ENCODE measurements at regions not wholly inside any gene's neighbourhood (a gene's known extent, or its start where the extent isn't known, plus 50 kb on each side); places are given as distances from the start of the nearest gene placed in this dataset.

DNA sequence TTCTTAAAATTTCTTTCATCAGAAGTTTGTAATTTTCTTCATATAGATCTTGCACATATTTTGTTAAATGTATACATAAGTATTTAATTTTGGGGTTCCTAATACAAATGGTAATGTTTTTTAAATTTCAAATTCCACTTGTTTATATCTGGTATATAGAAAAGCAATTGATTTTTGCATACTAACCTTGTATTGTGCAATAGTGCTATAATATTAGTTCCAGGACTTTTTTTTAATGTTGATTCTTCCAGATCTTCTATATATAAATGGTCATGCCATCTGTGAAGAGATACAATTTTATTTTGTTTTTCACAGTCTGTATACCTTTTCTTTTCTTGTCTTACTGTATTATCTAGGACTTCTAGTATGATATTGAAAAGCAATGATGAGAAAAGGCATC is 665.0 kb downstream of the OTOL1 start:
- Histone ChIP-seq H3K4me3 (no peak overlapping the region), H3K4me1 (peaks cover 0 to 7% (median 0%) of the 10 kb centered on the region in 4 donors), H3K36me3 (no peaks in the 10 kb centered on the region), H3K9me3 (no peaks in the 10 kb centered on the region), H3K27me3 (no peaks in the 10 kb centered on the region), H3K27ac (no peak overlapping the region)
- TF ChIP-seq, protein P1, sequence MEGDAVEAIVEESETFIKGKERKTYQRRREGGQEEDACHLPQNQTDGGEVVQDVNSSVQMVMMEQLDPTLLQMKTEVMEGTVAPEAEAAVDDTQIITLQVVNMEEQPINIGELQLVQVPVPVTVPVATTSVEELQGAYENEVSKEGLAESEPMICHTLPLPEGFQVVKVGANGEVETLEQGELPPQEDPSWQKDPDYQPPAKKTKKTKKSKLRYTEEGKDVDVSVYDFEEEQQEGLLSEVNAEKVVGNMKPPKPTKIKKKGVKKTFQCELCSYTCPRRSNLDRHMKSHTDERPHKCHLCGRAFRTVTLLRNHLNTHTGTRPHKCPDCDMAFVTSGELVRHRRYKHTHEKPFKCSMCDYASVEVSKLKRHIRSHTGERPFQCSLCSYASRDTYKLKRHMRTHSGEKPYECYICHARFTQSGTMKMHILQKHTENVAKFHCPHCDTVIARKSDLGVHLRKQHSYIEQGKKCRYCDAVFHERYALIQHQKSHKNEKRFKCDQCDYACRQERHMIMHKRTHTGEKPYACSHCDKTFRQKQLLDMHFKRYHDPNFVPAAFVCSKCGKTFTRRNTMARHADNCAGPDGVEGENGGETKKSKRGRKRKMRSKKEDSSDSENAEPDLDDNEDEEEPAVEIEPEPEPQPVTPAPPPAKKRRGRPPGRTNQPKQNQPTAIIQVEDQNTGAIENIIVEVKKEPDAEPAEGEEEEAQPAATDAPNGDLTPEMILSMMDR (IDR thresholded peaks at IDR 0.05): no peak
- TF ChIP-seq POLR2A (IDR thresholded peaks at IDR 0.05) (no peak), EP300 (IDR thresholded peaks at IDR 0.05) (no peak)
- no peak for DNase-seq (ENCODE audit: low spot score in 2 of 2)

DNA sequence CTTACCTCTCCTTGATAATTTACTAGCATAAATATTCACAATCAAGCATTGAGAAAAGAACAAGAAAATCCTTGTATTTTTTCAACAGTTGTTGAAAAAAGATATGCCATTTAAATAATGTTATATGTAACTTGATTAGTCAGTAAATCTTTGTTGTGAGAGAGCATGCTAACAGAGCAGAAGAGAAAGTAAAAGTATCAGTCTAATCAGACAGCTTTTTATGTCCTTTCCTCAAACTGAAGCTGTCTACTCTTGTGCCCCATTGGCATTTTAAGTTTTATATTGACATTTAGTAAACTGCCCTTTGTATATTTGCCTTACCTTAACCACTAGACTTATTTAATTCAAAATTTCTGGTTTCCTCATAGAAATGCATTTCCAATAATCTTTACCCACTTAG is 668.7 kb downstream of the OTOL1 start:
- no peaks in the 10 kb centered on the region for H3K27me3 ChIP-seq
- H3K36me3 ChIP-seq: no peaks in the 10 kb centered on the region
- peaks cover 0 to 7% (median 0%) of the 10 kb centered on the region in 4 donors for H3K4me1 ChIP-seq
- no peak for TF ChIP-seq POLR2A (IDR thresholded peaks at IDR 0.05)
- TF ChIP-seq, protein P1 (IDR thresholded peaks at IDR 0.05): no peak
- TF ChIP-seq EP300 (IDR thresholded peaks at IDR 0.05): no peak
- no peak for DNase-seq (ENCODE audit: low spot score in 2 of 2)
- H3K27ac ChIP-seq: no peak overlapping the region
- H3K4me3 ChIP-seq: no peak overlapping the region
- H3K9me3 ChIP-seq: no peaks in the 10 kb centered on the region

DNA sequence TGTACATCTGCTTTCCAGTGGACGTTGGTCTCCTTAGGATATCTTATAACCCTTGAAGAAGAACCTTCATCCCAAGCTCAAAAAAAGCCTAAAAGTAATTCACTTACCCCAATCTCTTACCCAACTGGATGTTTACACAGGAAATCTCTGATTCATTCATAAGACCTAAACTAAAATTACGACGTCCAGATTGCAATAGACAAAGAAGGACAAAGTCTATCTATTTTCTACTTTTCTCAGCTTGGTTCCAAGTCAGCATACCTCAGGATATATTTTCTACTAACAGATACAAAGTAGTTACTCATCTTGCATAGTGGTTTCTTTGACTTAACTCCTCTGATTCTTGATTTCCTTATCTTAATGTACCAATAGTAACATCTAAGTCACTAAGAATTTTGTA is 669.9 kb downstream of the OTOL1 start:
- no peaks in the 10 kb centered on the region for H3K9me3 ChIP-seq
- H3K27ac ChIP-seq: no peak overlapping the region
- DNase-seq (ENCODE audit: low spot score in 2 of 2): no peak
- H3K27me3 ChIP-seq: no peaks in the 10 kb centered on the region
- 83 to 85% methylated on average over 3 of the region's 3 CpGs for WGBS, 2 donors
- TF ChIP-seq, protein P1 (IDR thresholded peaks at IDR 0.05): no peak
- TF ChIP-seq EP300 (IDR thresholded peaks at IDR 0.05) (no peak), POLR2A (IDR thresholded peaks at IDR 0.05) (no peak)
- no peaks in the 10 kb centered on the region for H3K36me3 ChIP-seq
- H3K4me3 ChIP-seq: no peak overlapping the region
- H3K4me1 ChIP-seq: peaks cover 0 to 7% (median 0%) of the 10 kb centered on the region in 4 donors

DNA sequence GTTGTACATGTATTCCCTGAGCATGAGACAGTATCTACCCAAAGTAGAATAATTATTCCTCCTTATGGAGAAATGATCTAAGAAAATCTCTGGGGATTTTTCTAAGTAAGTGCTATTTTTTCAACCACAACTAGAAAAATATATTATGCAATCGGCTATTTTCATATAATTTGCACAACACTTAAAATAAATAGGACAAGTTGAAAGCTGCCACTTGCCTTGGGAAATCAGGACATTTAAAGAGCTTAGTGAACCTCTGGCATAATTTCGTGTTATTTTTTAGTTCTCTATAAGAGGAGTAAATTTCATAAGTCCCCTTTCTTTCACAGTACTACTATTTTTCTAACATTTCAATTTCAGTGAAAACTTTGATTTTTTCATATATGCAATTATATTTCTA is 672.1 kb downstream of the OTOL1 start:
- Histone ChIP-seq H3K27ac (no peak overlapping the region), H3K27me3 (no peaks in the 10 kb centered on the region), H3K36me3 (no peaks in the 10 kb centered on the region), H3K4me1 (peaks cover 0 to 7% (median 0%) of the 10 kb centered on the region in 4 donors), H3K9me3 (peaks cover 0 to 7% (median 0%) of the 10 kb centered on the region in 4 donors), H3K4me3 (no peak overlapping the region)
- WGBS, 2 donors: 60 to 66% methylated on average over 2 of the region's 2 CpGs
- no peak for DNase-seq (ENCODE audit: low spot score in 2 of 2)
- TF ChIP-seq POLR2A (IDR thresholded peaks at IDR 0.05) (no peak), EP300 (IDR thresholded peaks at IDR 0.05) (no peak)
- TF ChIP-seq, protein P1 (IDR thresholded peaks at IDR 0.05): no peak

DNA sequence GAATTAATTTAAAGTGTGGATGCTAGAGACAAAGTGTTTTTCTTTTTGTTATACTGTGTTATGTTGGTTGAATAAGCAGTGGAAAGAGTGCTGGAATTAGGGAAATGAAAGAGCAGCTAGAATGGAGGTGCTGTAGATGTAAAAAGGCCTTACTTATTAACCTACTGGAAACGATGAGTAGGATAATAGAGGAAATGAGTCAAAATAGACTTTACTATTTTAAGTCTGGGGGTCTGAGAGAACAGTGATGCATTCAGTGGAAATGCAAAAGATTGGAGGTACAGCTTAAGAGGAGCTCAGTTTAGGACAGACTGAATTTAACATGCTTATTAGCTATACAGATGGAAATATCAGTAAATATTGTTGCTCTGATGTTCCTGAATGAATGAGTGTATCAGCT is 674.0 kb downstream of the OTOL1 start:
- WGBS, 2 donors: 18 to 35% methylated on average over 1 of the region's 1 CpG
- DNase-seq (ENCODE audit: low spot score in 2 of 2): no peak
- H3K4me1 ChIP-seq: no peaks in the 10 kb centered on the region
- H3K4me3 ChIP-seq: no peak overlapping the region
- peaks cover 0 to 7% (median 0%) of the 10 kb centered on the region in 4 donors for H3K9me3 ChIP-seq
- H3K36me3 ChIP-seq: no peaks in the 10 kb centered on the region
- H3K27me3 ChIP-seq: no peaks in the 10 kb centered on the region
- no peak overlapping the region for H3K27ac ChIP-seq
- TF ChIP-seq EP300 (IDR thresholded peaks at IDR 0.05) (no peak), POLR2A (IDR thresholded peaks at IDR 0.05) (no peak)
- TF ChIP-seq, protein P1 (IDR thresholded peaks at IDR 0.05): no peak

Measured in tibial nerve (tissue), 4 donors.